Panc1 (cell line): ENCODE measurements at regions not wholly inside any gene's neighbourhood (a gene's known extent, or its start where the extent isn't known, plus 50 kb on each side); places are given as distances from the start of the nearest gene placed in this dataset.

Experiments
- POLR2AphosphoS5 ChIP-seq: IDR thresholded peaks from 2 replicates; pipeline ENCODE4 v1.6.1; 2012; ENCODE audit warnings: mild to moderate bottlenecking, low read depth, low read length, moderate library complexity
- REST ChIP-seq, 2 experiments: IDR thresholded peaks; 2 replicates each; pipeline ENCODE4 v1.6.1; 2011 to 2012; ENCODE audit warnings: low read depth in 2 of 2, control low read depth in 1 of 2, low read length in 1 of 2, mild to moderate bottlenecking in 1 of 2, moderate library complexity in 1 of 2; ENCODE audit not compliant: insufficient read depth in 1 of 2
- SIN3A ChIP-seq: IDR thresholded peaks from 2 replicates; pipeline ENCODE4 v1.6.1; 2012; ENCODE audit warnings: low read depth, mild to moderate bottlenecking, low read length, moderate library complexity, borderline replicate concordance; ENCODE audit not compliant: insufficient read depth
- TCF7L2 ChIP-seq: IDR thresholded peaks from 2 replicates; pipeline ENCODE4 v1.6.1; 2011; ENCODE audit warnings: mild to moderate bottlenecking, low read depth, low read length, inconsistent platforms
- TF ChIP-seq, protein P1 (sequence below): fragments of 450-650 bp; IDR thresholded peaks from 2 replicates; pipeline ENCODE4 v1.5.1; 2017; ENCODE audit warnings: mild to moderate bottlenecking

GRCh38 chr9:19618816-19619215, 170.0 kb downstream of the SLC24A2 start:
- TF ChIP-seq, protein P1, sequence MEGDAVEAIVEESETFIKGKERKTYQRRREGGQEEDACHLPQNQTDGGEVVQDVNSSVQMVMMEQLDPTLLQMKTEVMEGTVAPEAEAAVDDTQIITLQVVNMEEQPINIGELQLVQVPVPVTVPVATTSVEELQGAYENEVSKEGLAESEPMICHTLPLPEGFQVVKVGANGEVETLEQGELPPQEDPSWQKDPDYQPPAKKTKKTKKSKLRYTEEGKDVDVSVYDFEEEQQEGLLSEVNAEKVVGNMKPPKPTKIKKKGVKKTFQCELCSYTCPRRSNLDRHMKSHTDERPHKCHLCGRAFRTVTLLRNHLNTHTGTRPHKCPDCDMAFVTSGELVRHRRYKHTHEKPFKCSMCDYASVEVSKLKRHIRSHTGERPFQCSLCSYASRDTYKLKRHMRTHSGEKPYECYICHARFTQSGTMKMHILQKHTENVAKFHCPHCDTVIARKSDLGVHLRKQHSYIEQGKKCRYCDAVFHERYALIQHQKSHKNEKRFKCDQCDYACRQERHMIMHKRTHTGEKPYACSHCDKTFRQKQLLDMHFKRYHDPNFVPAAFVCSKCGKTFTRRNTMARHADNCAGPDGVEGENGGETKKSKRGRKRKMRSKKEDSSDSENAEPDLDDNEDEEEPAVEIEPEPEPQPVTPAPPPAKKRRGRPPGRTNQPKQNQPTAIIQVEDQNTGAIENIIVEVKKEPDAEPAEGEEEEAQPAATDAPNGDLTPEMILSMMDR = no peak
- TF ChIP-seq REST (IDR thresholded peaks at IDR 0.05; ENCODE audit: insufficient read depth in 1 of 2, low read depth in 2 of 2, low read length in 1 of 2) (no peak), POLR2AphosphoS5 (no peak), TCF7L2 (no peak), SIN3A (no peak)
